ENCODE measurements at regions not wholly inside any gene's neighbourhood (a gene's known extent, or its start where the extent isn't known, plus 50 kb on each side); places are given as distances from the start of the nearest gene placed in this dataset.

DNA sequence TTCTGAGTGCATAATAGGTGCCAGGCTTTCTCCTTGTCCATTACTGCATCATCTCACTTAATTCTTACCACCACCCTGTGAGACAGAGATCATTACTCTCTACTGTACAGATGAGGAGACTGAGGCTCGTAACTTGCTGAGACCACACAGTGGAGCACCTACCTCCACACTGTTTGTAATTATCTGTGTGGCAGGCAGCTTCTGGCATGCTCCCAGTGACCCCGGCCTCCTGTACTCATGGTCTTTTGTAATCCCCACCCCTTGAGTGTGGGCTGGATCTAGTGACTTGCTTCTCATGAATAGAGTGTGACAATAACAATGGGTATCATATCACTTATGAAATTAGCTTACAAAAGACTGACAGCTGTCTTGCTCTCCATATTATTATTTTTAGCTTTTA lies 407.3 kb downstream of the MATN1 start:
- WGBS (ENCODE audit: insufficient coverage) = no CpG with 5 or more reads among the region's 2 CpGs
- H3K27ac ChIP-seq (ENCODE audit: low read length) = no peak overlapping the region
- peaks cover 4% of the 10 kb centered on the region for H3K27me3 ChIP-seq (ENCODE audit: control insufficient read depth, insufficient read depth, low read length)
- no peak overlapping the region for H3K4me3 ChIP-seq (ENCODE audit: low read length)
- H3K36me3 ChIP-seq (ENCODE audit: control insufficient read depth, insufficient read depth, low read length) = no peaks in the 10 kb centered on the region
- peaks cover 3% of the 10 kb centered on the region for H3K9me3 ChIP-seq (replicated peaks; ENCODE audit: control insufficient read depth, low read depth, low read length)
- H3K4me1 ChIP-seq (ENCODE audit: control insufficient read depth, insufficient read depth, low read length) = peaks cover 8% of the 10 kb centered on the region
- DNase-seq = no peak

DNA sequence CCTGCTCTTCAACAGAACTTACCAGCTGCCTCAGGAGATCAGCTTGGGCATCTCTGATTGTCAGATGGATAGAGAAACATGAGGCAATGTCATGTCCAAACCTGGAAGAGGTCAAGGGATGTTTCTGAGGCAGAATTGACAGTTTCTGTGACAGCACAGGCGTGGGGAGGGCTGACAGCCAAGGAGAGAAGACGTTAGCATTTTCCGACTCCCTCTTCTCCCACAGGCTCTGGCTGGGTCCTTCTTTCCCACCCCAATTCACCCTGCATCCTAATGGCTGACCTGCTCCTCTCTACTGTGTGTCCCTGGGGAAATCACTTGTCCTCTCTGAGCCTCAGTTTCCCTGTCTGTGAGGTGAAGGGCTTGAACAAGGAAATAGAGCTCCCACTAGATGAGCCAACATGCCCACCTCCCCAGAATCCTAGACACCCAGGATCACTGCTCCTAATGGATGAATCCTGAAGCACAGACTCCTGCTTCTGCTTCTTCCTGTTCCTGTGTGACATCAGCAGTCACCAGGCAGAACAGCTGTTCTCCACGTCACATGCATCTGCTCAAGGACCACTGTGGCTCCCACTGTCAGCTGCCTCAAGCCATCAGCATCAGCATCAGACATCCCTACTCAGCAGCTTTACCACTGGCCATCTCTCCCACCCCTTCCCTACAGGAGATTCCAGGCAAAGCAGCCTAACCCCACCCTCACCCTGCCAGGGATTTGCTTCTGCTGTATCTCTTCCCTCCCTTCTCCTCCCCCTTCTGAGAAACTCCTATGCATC lies 408.0 kb downstream of the MATN1 start:
- Histone ChIP-seq H3K27ac (ENCODE audit: low read length) (no peak overlapping the region), H3K4me3 (ENCODE audit: low read length) (no peak overlapping the region), H3K4me1 (ENCODE audit: control insufficient read depth, insufficient read depth, low read length) (peaks cover 2% of the 10 kb centered on the region), H3K27me3 (ENCODE audit: control insufficient read depth, insufficient read depth, low read length) (peaks cover 4% of the 10 kb centered on the region), H3K9me3 (replicated peaks; ENCODE audit: control insufficient read depth, low read depth, low read length) (peaks cover 3% of the 10 kb centered on the region), H3K36me3 (ENCODE audit: control insufficient read depth, insufficient read depth, low read length) (no peaks in the 10 kb centered on the region)
- DNase-seq = peak; percentile 39
- WGBS (ENCODE audit: insufficient coverage) = 6% methylated on average over 1 of the region's 4 CpGs

DNA sequence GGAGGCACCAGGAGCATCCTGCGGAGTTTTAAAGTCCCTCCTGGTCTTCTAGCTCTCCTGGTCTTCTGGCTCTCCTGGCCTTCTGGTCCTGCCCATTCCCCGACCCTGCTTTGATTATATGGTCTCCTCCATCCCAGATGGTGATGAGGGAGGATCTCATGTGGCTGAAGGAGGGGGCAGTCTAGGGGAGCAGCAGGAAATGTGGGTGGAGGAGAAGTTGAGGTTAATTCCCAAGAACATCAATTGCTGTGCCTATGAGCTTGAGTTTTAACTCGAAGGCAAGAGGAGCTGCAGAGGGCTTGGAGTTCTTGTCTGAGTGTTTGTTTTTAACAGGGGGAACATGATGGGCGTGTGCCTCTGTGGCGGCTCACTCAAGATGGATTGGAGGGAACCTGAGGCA lies 408.8 kb downstream of the MATN1 start:
- H3K4me3 ChIP-seq (ENCODE audit: low read length) = no peak overlapping the region
- WGBS (ENCODE audit: insufficient coverage) = 70% methylated on average over 3 of the region's 5 CpGs
- no peak overlapping the region for H3K27ac ChIP-seq (ENCODE audit: low read length)
- H3K4me1 ChIP-seq (ENCODE audit: control insufficient read depth, insufficient read depth, low read length) = no peaks in the 10 kb centered on the region
- no peaks in the 10 kb centered on the region for H3K36me3 ChIP-seq (ENCODE audit: control insufficient read depth, insufficient read depth, low read length)
- peaks cover 3% of the 10 kb centered on the region for H3K9me3 ChIP-seq (replicated peaks; ENCODE audit: control insufficient read depth, low read depth, low read length)
- DNase-seq = no peak
- peaks cover 4% of the 10 kb centered on the region for H3K27me3 ChIP-seq (ENCODE audit: control insufficient read depth, insufficient read depth, low read length)

GRCh38 chr1:30313584-30313983 lies 409.8 kb downstream of the MATN1 start:
- H3K36me3 ChIP-seq (ENCODE audit: control insufficient read depth, insufficient read depth, low read length) = no peaks in the 10 kb centered on the region
- no peak for DNase-seq
- WGBS (ENCODE audit: insufficient coverage) = 85% methylated on average over 4 of the region's 5 CpGs
- no peaks in the 10 kb centered on the region for H3K4me1 ChIP-seq (ENCODE audit: control insufficient read depth, insufficient read depth, low read length)
- H3K9me3 ChIP-seq (replicated peaks; ENCODE audit: control insufficient read depth, low read depth, low read length) = peaks cover 3% of the 10 kb centered on the region
- no peak overlapping the region for H3K4me3 ChIP-seq (ENCODE audit: low read length)
- H3K27ac ChIP-seq (ENCODE audit: low read length) = no peak overlapping the region
- H3K27me3 ChIP-seq (ENCODE audit: control insufficient read depth, insufficient read depth, low read length) = peaks cover 2% of the 10 kb centered on the region

GRCh38 chr1:30313176-30313575 lies 410.2 kb downstream of the MATN1 start:
- H3K27ac ChIP-seq (ENCODE audit: low read length) = no peak overlapping the region
- WGBS (ENCODE audit: insufficient coverage) = 75% methylated on average over 4 of the region's 6 CpGs
- no peak overlapping the region for H3K4me3 ChIP-seq (ENCODE audit: low read length)
- H3K27me3 ChIP-seq (ENCODE audit: control insufficient read depth, insufficient read depth, low read length) = peaks cover 2% of the 10 kb centered on the region
- DNase-seq = no peak
- peaks cover 3% of the 10 kb centered on the region for H3K9me3 ChIP-seq (replicated peaks; ENCODE audit: control insufficient read depth, low read depth, low read length)
- H3K4me1 ChIP-seq (ENCODE audit: control insufficient read depth, insufficient read depth, low read length) = no peaks in the 10 kb centered on the region
- no peaks in the 10 kb centered on the region for H3K36me3 ChIP-seq (ENCODE audit: control insufficient read depth, insufficient read depth, low read length)

DNA sequence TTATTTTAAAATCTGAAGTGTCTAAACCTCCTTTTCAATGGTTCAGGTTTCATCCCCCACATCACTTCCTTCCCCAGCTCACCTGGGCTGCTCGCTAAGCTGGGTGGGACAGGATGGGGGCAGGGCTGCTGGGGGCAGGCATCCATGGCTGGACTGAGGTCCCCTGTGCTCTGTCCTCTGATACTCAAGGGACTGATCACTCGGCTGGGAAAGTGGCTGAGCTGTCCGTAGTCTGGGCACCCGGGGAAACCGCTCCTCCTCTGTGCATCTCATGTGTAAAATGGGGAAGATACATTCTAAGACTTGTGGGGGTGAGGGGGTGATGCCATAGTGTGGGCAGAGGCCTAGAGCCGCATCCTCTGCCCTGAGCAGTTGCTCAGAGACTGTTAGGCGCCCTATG lies 411.2 kb downstream of the MATN1 start:
- no peak overlapping the region for H3K27ac ChIP-seq (ENCODE audit: low read length)
- H3K4me3 ChIP-seq (ENCODE audit: low read length) = no peak overlapping the region
- H3K36me3 ChIP-seq (ENCODE audit: control insufficient read depth, insufficient read depth, low read length) = no peaks in the 10 kb centered on the region
- 65% methylated on average over 6 of the region's 7 CpGs for WGBS (ENCODE audit: insufficient coverage)
- H3K4me1 ChIP-seq (ENCODE audit: control insufficient read depth, insufficient read depth, low read length) = no peaks in the 10 kb centered on the region
- peaks cover 3% of the 10 kb centered on the region for H3K9me3 ChIP-seq (replicated peaks; ENCODE audit: control insufficient read depth, low read depth, low read length)
- DNase-seq = no peak
- peaks cover 2% of the 10 kb centered on the region for H3K27me3 ChIP-seq (ENCODE audit: control insufficient read depth, insufficient read depth, low read length)

DNA sequence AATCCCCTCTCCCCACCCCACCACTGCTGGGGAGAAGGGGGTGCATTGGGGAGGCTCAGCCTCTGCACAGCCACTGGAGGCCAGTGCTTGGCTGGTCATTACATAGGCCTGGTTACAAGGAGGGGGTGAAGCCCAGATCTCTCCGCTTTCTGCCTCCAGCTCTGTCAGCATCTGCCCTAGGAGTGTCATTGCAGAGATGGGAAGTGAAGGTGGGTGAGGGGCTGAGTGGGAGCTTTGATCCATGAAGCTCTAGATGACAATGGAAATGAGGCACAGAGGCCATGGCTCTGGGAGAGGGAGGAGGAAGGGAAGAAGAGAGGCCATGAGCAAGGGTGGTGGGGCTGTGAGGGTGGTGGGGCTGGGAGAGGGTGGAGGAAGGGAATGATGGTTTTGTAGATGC lies 411.6 kb downstream of the MATN1 start:
- Histone ChIP-seq H3K4me1 (ENCODE audit: control insufficient read depth, insufficient read depth, low read length) (no peaks in the 10 kb centered on the region), H3K4me3 (ENCODE audit: low read length) (no peak overlapping the region), H3K27ac (ENCODE audit: low read length) (no peak overlapping the region), H3K27me3 (ENCODE audit: control insufficient read depth, insufficient read depth, low read length) (peaks cover 2% of the 10 kb centered on the region), H3K36me3 (ENCODE audit: control insufficient read depth, insufficient read depth, low read length) (no peaks in the 10 kb centered on the region), H3K9me3 (replicated peaks; ENCODE audit: control insufficient read depth, low read depth, low read length) (peaks cover 3% of the 10 kb centered on the region)
- DNase-seq = no peak
- 90% methylated on average over 1 of the region's 1 CpG for WGBS (ENCODE audit: insufficient coverage)

DNA sequence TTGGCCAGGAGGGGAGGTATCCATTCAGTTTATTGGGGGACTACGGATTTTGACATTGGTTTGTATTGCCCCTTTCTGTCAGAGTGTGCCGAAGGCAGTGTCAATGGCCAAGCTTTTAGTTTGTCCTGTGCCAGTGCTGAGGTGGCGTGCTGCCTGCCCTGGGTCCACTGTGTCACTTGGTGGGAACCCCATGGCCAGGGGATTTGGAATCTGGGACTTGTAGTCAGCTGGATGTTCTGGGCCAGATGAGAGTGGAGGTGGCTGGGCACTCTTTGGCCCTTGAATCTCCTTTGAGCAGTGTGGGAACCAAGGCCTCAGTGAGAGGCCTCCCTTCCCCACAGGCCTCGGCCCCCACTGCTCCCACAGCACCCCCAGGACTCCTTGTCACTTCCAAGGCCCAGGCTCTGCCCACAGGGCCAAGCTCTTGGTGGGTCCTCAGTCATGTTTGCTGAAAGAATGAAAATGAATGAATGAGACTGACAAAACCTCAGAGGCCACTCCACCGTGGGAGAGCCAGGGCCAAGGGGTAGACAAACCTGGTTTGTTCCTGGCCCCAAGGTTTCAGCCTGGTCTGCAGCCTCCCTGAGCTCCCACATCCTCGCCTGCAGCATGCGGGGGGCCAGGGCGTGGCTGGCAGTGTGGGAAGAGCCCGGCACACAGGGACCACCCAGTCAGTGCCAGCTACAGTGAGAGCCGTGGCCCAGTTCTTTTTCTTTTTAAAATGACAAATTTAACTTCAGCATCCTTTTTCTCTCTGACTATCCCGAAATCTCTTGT lies 412.2 kb downstream of the MATN1 start:
- 82% methylated on average over 6 of the region's 11 CpGs for WGBS (ENCODE audit: insufficient coverage)
- Histone ChIP-seq H3K9me3 (replicated peaks; ENCODE audit: control insufficient read depth, low read depth, low read length) (no peaks in the 10 kb centered on the region), H3K27me3 (ENCODE audit: control insufficient read depth, insufficient read depth, low read length) (no peaks in the 10 kb centered on the region), H3K36me3 (ENCODE audit: control insufficient read depth, insufficient read depth, low read length) (no peaks in the 10 kb centered on the region), H3K4me3 (ENCODE audit: low read length) (no peak overlapping the region), H3K27ac (ENCODE audit: low read length) (no peak overlapping the region), H3K4me1 (ENCODE audit: control insufficient read depth, insufficient read depth, low read length) (no peaks in the 10 kb centered on the region)
- DNase-seq = no peak

- Histone ChIP-seq H3K27ac (ENCODE audit: low read length) (no peak overlapping the region), H3K27me3 (ENCODE audit: control insufficient read depth, insufficient read depth, low read length) (peaks cover 4% of the 10 kb centered on the region), H3K4me3 (ENCODE audit: low read length) (no peak overlapping the region), H3K4me1 (ENCODE audit: control insufficient read depth, insufficient read depth, low read length) (no peaks in the 10 kb centered on the region), H3K36me3 (ENCODE audit: control insufficient read depth, insufficient read depth, low read length) (no peaks in the 10 kb centered on the region), H3K9me3 (replicated peaks; ENCODE audit: control insufficient read depth, low read depth, low read length) (no peaks in the 10 kb centered on the region)
- no peak for DNase-seq
- 85% methylated on average over 2 of the region's 5 CpGs for WGBS (ENCODE audit: insufficient coverage)
Observed at GRCh38 chr1:30307182-30307581, 416.2 kb downstream of the MATN1 start.

- no peak for DNase-seq
- WGBS (ENCODE audit: insufficient coverage) = no CpG with 5 or more reads among the region's 3 CpGs
- H3K9me3 ChIP-seq (replicated peaks; ENCODE audit: control insufficient read depth, low read depth, low read length) = no peaks in the 10 kb centered on the region
- no peaks in the 10 kb centered on the region for H3K4me1 ChIP-seq (ENCODE audit: control insufficient read depth, insufficient read depth, low read length)
- H3K27ac ChIP-seq (ENCODE audit: low read length) = no peak overlapping the region
- H3K36me3 ChIP-seq (ENCODE audit: control insufficient read depth, insufficient read depth, low read length) = no peaks in the 10 kb centered on the region
- H3K4me3 ChIP-seq (ENCODE audit: low read length) = no peak overlapping the region
- peaks cover 4% of the 10 kb centered on the region for H3K27me3 ChIP-seq (ENCODE audit: control insufficient read depth, insufficient read depth, low read length)
Observed at GRCh38 chr1:30305519-30305918, 417.9 kb downstream of the MATN1 start.
